ENCODE measurements at regions not wholly inside any gene's neighbourhood (a gene's known extent, or its start where the extent isn't known, plus 50 kb on each side); places are given as distances from the start of the nearest gene placed in this dataset.

- TF ChIP-seq EZH2 (IDR thresholded peaks at IDR 0.05; ENCODE audit: borderline replicate concordance) (no peak), CTCF (IDR thresholded peaks at IDR 0.05; ENCODE audit: poor library complexity) (no peak)
These were observed 412.0 kb upstream of the CDH5 start for GRCh38 chr16:65954446-65954845.
